ENCODE measurements at regions not wholly inside any gene's neighbourhood (a gene's known extent, or its start where the extent isn't known, plus 50 kb on each side); places are given as distances from the start of the nearest gene placed in this dataset.

GRCh38 chr6:121691126-121691551 is 255.7 kb downstream of the GJA1 start:
- TF ChIP-seq POLR2A (IDR thresholded peaks at IDR 0.05; ENCODE audit: low read length) (no peak), GATA1 (IDR thresholded peaks at IDR 0.05; ENCODE audit: low read depth, low read length) (no peak)

All from erythroblast (primary cell).